GM19324 (cell line): ENCODE measurements at regions not wholly inside any gene's neighbourhood (a gene's known extent, or its start where the extent isn't known, plus 50 kb on each side); places are given as distances from the start of the nearest gene placed in this dataset.

ENCODE experiments used
- ATAC-seq: cut with Tn5 transposase; IDR thresholded peaks from one replicate; pipeline ENCODE4 v1.9.1; 2021; ENCODE audit warnings: mild to moderate bottlenecking, moderate library complexity; ENCODE audit not compliant: unreplicated experiment, low FRiP score

DNA sequence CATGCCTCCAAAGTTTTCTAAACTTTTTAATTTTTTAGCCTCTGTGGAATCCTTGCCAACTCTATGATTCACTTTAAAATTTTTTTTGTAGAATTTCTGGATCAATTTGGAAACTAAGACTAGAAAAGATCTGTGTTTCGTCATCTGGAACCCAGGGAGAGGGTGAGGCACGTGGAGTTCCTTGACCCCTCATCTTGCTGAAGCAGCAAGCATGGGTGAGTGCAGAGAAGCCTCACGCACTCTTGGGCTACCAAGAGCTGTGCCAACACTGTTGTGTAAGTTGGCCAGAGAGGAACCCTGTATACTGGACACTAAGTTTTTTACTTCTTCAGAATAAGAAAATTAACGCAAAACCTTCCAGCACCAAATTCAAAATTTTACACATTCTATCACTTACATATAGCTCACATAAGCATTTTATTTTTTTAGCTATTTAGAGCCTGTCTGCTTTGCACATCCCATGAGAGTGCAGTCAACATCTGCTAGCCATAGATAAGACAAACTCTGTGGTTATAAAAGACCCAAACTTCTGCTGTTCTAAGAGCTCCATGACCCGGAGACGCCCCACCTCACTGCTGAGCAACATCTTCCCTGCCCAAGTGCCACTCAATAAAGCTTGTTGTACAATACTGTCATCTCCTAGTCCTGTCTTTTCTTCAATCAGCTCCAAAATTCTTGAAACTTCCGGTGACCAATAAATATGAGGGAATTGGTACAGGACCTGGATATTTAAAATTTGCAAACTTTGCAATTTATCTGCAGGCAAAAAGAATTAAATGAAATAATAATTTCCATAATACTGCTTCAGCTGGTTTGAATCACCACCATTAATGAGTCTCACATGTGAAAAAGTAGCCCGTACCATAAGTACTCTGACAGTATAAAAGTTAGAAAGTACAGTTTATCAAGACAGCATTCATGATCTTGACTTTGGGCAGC lies 69.7 kb upstream of the ADCY2 start:
- no peak for ATAC-seq

DNA sequence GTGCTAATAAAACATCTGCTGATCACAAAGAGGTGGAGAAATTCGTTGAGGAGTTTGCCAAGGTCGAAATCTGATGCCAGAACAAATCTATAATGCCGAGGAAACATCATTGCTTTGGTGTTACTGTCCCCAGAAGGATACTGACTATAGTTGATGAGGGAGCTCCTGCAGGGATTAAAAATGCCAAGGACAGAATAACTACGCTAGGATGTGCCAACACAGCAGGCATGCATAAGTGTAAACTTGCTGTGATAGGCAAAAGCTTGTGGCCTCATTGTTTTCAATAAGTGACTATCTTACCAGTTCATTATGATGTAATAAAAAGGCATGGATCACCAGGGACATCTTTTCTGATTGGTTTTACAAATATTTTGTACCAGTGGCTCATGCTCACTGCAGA lies 66.8 kb upstream of the ADCY2 start:
- ATAC-seq, result no peak

DNA sequence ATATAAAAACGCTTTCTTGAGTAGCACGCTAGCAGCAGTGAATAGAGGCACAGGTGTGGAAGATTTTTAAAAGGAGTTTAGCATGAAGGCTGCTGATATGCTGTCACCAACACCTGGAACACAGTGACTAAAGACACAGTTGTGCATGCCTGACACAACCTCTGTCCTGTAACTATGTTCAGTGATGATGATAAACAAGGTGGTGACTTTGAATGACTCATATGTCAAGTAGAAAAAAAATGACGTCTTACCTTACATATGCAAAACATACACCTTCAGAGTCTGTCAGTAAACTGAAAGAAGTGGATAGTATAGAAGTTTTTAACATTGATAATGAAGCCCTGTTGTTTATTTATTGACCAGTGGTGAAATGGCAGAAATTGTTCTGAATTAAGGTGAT lies 66.2 kb upstream of the ADCY2 start:
- ATAC-seq, result no peak

DNA sequence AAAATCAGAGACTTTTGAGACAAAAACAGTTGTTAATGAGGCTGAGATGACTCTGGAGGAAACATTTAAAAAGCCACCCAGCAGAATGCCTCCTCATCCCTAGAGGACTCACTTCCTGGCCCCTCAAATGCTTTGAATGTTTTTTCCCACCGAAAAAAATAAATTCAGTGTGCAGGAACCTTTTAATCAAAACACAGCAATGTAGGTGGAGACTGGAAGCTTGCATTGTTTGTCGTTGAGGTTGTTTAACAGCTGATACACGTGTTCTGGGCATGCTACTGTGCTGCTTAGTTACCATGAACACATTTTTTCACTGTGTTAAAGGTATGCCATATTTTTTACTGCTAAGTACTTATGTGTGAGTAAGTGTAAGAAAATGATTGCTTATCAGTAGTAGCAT lies 65.7 kb upstream of the ADCY2 start:
- no peak for ATAC-seq

DNA sequence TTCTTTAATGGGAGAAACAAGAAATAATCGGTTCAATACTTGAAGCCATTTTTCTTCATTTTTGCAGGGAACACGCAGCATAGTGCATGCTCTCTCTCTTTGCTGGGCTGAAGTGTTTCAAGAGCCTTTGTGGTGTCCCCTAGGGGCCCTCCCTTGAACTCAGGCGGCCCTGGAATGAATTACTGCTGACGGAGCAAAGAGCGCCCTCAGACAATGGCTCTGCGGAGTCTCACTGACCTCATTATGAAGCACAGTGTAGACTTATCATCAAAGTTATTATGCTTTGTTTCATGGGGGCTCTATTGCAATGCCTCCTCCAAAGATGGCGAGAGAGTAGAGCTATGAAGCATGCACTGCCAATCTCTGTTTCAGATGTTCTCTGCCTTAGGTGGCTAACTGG lies 64.8 kb upstream of the ADCY2 start:
- ATAC-seq, result no peak
